ENCODE measurements at regions not wholly inside any gene's neighbourhood (a gene's known extent, or its start where the extent isn't known, plus 50 kb on each side); places are given as distances from the start of the nearest gene placed in this dataset.

DNA sequence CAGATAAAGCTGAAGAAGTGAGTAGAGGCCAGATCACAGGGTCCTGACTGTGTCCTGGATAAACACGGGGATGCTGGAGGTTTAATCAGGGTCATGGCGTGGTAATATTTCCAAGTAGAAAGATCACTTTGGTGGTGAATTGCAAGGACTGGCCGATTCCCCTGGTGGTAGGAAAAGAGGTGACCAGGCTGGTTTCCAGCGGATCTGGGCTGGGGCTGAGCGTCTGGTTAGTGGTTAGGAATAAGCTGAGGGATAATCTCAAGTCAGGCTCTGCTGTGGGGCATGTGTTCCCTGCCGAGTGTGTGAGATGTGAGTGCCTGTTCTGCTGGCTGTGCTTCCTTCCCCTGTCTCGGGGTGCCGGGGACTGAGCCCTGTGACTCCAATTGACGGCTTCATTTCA is 484.0 kb downstream of the TSN start:
- no peaks in the 10 kb centered on the region for H3K27me3 ChIP-seq (ENCODE audit: control insufficient read depth, low read length)
- no peaks in the 10 kb centered on the region for H3K9me2 ChIP-seq (replicated peaks; ENCODE audit: control insufficient read depth, low read length)
- H3F3A ChIP-seq (ENCODE audit: control insufficient read depth, insufficient read depth): no peaks in the 10 kb centered on the region
- no peak overlapping the region for H3K4me3 ChIP-seq (ENCODE audit: low read length)
- H3K79me2 ChIP-seq (ENCODE audit: control insufficient read depth, low read length): no peaks in the 10 kb centered on the region
- no peaks in the 10 kb centered on the region for H4K20me1 ChIP-seq (ENCODE audit: control insufficient read depth, insufficient read depth, low read depth, low read length)
- TF ChIP-seq EZH2phosphoT487 (IDR thresholded peaks at IDR 0.05; ENCODE audit: borderline replicate concordance, low read length): no peak
- no peak for TF ChIP-seq CTCF (IDR thresholded peaks at IDR 0.05; ENCODE audit: low read depth, low read length, poor library complexity, severe bottlenecking)
- no peaks in the 10 kb centered on the region for H3K9me3 ChIP-seq (ENCODE audit: control insufficient read depth, insufficient read depth, low read length)
- H3K27ac ChIP-seq (ENCODE audit: low read depth, low read length): no peak overlapping the region
- H3K4me1 ChIP-seq (ENCODE audit: control insufficient read depth, low read length): no peaks in the 10 kb centered on the region
- H3K4me2 ChIP-seq (ENCODE audit: low read length): no peak overlapping the region
- no peaks in the 10 kb centered on the region for H3K36me3 ChIP-seq (ENCODE audit: control insufficient read depth, low read length)

GRCh38 chr2:122244598-122245229 is 489.3 kb downstream of the TSN start:
- Histone ChIP-seq H3K27ac (ENCODE audit: low read depth, low read length) (no peak overlapping the region), H3F3A (ENCODE audit: control insufficient read depth, insufficient read depth) (no peaks in the 10 kb centered on the region), H3K4me2 (ENCODE audit: low read length) (no peak overlapping the region), H3K9me3 (ENCODE audit: control insufficient read depth, insufficient read depth, low read length) (no peaks in the 10 kb centered on the region), H4K20me1 (ENCODE audit: control insufficient read depth, insufficient read depth, low read depth, low read length) (no peaks in the 10 kb centered on the region), H3K79me2 (ENCODE audit: control insufficient read depth, low read length) (no peaks in the 10 kb centered on the region), H3K36me3 (ENCODE audit: control insufficient read depth, low read length) (no peaks in the 10 kb centered on the region), H3K27me3 (ENCODE audit: control insufficient read depth, low read length) (peaks cover 13% of the 10 kb centered on the region), H3K4me3 (ENCODE audit: low read length) (no peak overlapping the region), H3K4me1 (ENCODE audit: control insufficient read depth, low read length) (no peaks in the 10 kb centered on the region), H3K9me2 (replicated peaks; ENCODE audit: control insufficient read depth, low read length) (no peaks in the 10 kb centered on the region)
- no peak for TF ChIP-seq EZH2phosphoT487 (IDR thresholded peaks at IDR 0.05; ENCODE audit: borderline replicate concordance, low read length)
- TF ChIP-seq CTCF (IDR thresholded peaks at IDR 0.05; ENCODE audit: low read depth, low read length, poor library complexity, severe bottlenecking): no peak

DNA sequence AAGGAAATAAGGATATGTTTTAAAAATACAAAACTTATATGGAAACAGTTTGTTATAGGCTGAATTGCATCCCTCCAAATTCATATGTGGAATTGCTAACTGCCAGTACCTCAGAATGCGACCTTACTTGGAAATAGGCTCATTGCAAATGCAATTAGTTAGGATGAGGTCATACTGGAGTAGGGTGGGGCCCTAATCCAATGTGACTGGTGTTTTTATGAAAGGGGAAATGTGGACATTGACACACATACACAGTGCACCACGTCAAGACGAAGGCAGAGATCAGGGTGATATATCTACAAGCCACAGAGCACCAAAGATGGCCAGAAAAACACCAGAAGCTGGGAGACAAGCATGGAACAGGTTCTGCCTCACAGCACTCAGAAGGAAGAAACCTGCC is 494.2 kb downstream of the TSN start:
- Histone ChIP-seq H3F3A (ENCODE audit: control insufficient read depth, insufficient read depth) (no peaks in the 10 kb centered on the region), H3K36me3 (ENCODE audit: control insufficient read depth, low read length) (no peaks in the 10 kb centered on the region), H3K27me3 (ENCODE audit: control insufficient read depth, low read length) (peaks cover 13% of the 10 kb centered on the region), H3K9me2 (replicated peaks; ENCODE audit: control insufficient read depth, low read length) (no peaks in the 10 kb centered on the region), H3K79me2 (ENCODE audit: control insufficient read depth, low read length) (no peaks in the 10 kb centered on the region), H3K4me2 (ENCODE audit: low read length) (no peak overlapping the region), H3K4me3 (ENCODE audit: low read length) (no peak overlapping the region), H3K4me1 (ENCODE audit: control insufficient read depth, low read length) (no peaks in the 10 kb centered on the region), H3K9me3 (ENCODE audit: control insufficient read depth, insufficient read depth, low read length) (no peaks in the 10 kb centered on the region), H4K20me1 (ENCODE audit: control insufficient read depth, insufficient read depth, low read depth, low read length) (no peaks in the 10 kb centered on the region), H3K27ac (ENCODE audit: low read depth, low read length) (no peak overlapping the region)
- TF ChIP-seq EZH2phosphoT487 (IDR thresholded peaks at IDR 0.05; ENCODE audit: borderline replicate concordance, low read length): no peak
- no peak for TF ChIP-seq CTCF (IDR thresholded peaks at IDR 0.05; ENCODE audit: low read depth, low read length, poor library complexity, severe bottlenecking)
